Large intestine (tissue), 3 donors: ENCODE measurements at regions not wholly inside any gene's neighbourhood (a gene's known extent, or its start where the extent isn't known, plus 50 kb on each side); places are given as distances from the start of the nearest gene placed in this dataset.

Experiments
- DNase-seq, 2 donors: peaks; one replicate each; pipeline versions ENCODE4 v3.0.0 to v3.0.0-alpha.2; 2013
- H3K27ac ChIP-seq: one replicate; pipeline ENCODE4 v1.5.1; 2013; ENCODE audit warnings: low read length
- H3K27me3 ChIP-seq: 2 replicates; pipeline ENCODE4 v1.6.1; 2013; ENCODE audit warnings: low read length; ENCODE audit not compliant: control insufficient read depth, insufficient read depth
- H3K36me3 ChIP-seq: 2 replicates; pipeline ENCODE4 v1.6.1; 2013; ENCODE audit warnings: low read length; ENCODE audit not compliant: control insufficient read depth, insufficient read depth
- H3K4me1 ChIP-seq: one replicate; pipeline ENCODE4 v1.6.1; 2013; ENCODE audit warnings: low read length; ENCODE audit not compliant: control insufficient read depth, insufficient read depth
- H3K4me3 ChIP-seq: one replicate; pipeline ENCODE4 v1.5.1; 2013; ENCODE audit warnings: low read length
- H3K9me3 ChIP-seq: one replicate; pipeline ENCODE4 v1.6.1; 2013; ENCODE audit warnings: mild to moderate bottlenecking, low read depth, low read length, moderate library complexity; ENCODE audit not compliant: control insufficient read depth
- WGBS: methylation state at CpG from one replicate; pipeline ENCODE4 v1.1.5; 2013; ENCODE audit warnings: low lambda C conversion rate; ENCODE audit not compliant: insufficient coverage; 5-methylcytosine and 5-hydroxymethylcytosine counted together

- Histone ChIP-seq H3K36me3 (no peaks in the 10 kb centered on the region), H3K27me3 (no peaks in the 10 kb centered on the region), H3K9me3 (no peaks in the 10 kb centered on the region), H3K4me3 (no peak overlapping the region), H3K4me1 (peaks cover 8% of the 10 kb centered on the region), H3K27ac (peak overlapping the region; percentile 4)
- WGBS = 79% methylated on average over 2 of the region's 11 CpGs
- peak; percentile 20 to 71 for DNase-seq
Measured at GRCh38 chr1:233473549-233474204, 140.2 kb upstream of the KCNK1 start.

- no peak for DNase-seq
- Histone ChIP-seq H3K4me3 (no peak overlapping the region), H3K27ac (no peak overlapping the region), H3K9me3 (no peaks in the 10 kb centered on the region), H3K27me3 (no peaks in the 10 kb centered on the region), H3K4me1 (peaks cover 8% of the 10 kb centered on the region), H3K36me3 (no peaks in the 10 kb centered on the region)
Measured at GRCh38 chr1:233477359-233477758, 136.5 kb upstream of the KCNK1 start.

GRCh38 chr1:233478611-233479010, 135.3 kb upstream of the KCNK1 start:
- Histone ChIP-seq H3K27ac (no peak overlapping the region), H3K4me1 (peaks cover 7% of the 10 kb centered on the region), H3K4me3 (no peak overlapping the region), H3K9me3 (no peaks in the 10 kb centered on the region), H3K36me3 (no peaks in the 10 kb centered on the region), H3K27me3 (no peaks in the 10 kb centered on the region)
- no CpG with 5 or more reads among the region's 2 CpGs for WGBS
- DNase-seq = no peak

- DNase-seq = peak in 1 of 2 donors; percentile 37
- no peaks in the 10 kb centered on the region for H3K27me3 ChIP-seq
- H3K27ac ChIP-seq = no peak overlapping the region
- peaks cover under 1% of the 10 kb centered on the region for H3K4me1 ChIP-seq
- no CpG with 5 or more reads among the region's 4 CpGs for WGBS
- H3K9me3 ChIP-seq = no peaks in the 10 kb centered on the region
- H3K4me3 ChIP-seq = no peak overlapping the region
- no peaks in the 10 kb centered on the region for H3K36me3 ChIP-seq
Measured at GRCh38 chr1:233479110-233479890, 134.6 kb upstream of the KCNK1 start.

GRCh38 chr1:233480198-233480597, 133.7 kb upstream of the KCNK1 start:
- Histone ChIP-seq H3K4me1 (no peaks in the 10 kb centered on the region), H3K27ac (no peak overlapping the region), H3K27me3 (no peaks in the 10 kb centered on the region), H3K4me3 (no peak overlapping the region), H3K9me3 (no peaks in the 10 kb centered on the region), H3K36me3 (no peaks in the 10 kb centered on the region)
- DNase-seq = no peak
- 86% methylated on average over 1 of the region's 7 CpGs for WGBS

GRCh38 chr1:233482388-233482787, 131.5 kb upstream of the KCNK1 start:
- no CpG with 5 or more reads among the region's 3 CpGs for WGBS
- Histone ChIP-seq H3K4me3 (no peak overlapping the region), H3K9me3 (no peaks in the 10 kb centered on the region)

GRCh38 chr1:233485385-233485784, 128.5 kb upstream of the KCNK1 start:
- no peaks in the 10 kb centered on the region for H3K9me3 ChIP-seq
- DNase-seq = no peak
- H3K27ac ChIP-seq = no peak overlapping the region
- no peaks in the 10 kb centered on the region for H3K4me1 ChIP-seq
- no peaks in the 10 kb centered on the region for H3K27me3 ChIP-seq
- no peak overlapping the region for H3K4me3 ChIP-seq
- no peaks in the 10 kb centered on the region for H3K36me3 ChIP-seq

More at GRCh38 chr1:233482388-233482787, 131.5 kb upstream of the KCNK1 start:
- DNase-seq = no peak
- Histone ChIP-seq H3K4me1 (no peaks in the 10 kb centered on the region), H3K27ac (no peak overlapping the region), H3K36me3 (no peaks in the 10 kb centered on the region), H3K27me3 (no peaks in the 10 kb centered on the region)

- WGBS = 50% methylated on average over 2 of the region's 3 CpGs
- H3K4me1 ChIP-seq = no peaks in the 10 kb centered on the region
- H3K27ac ChIP-seq = no peak overlapping the region
- no peaks in the 10 kb centered on the region for H3K36me3 ChIP-seq
- H3K27me3 ChIP-seq = no peaks in the 10 kb centered on the region
- no peak for DNase-seq
- H3K9me3 ChIP-seq = no peaks in the 10 kb centered on the region
- no peak overlapping the region for H3K4me3 ChIP-seq
Measured at GRCh38 chr1:233485809-233486398, 128.0 kb upstream of the KCNK1 start.

GRCh38 chr1:233487408-233487807, 126.5 kb upstream of the KCNK1 start:
- DNase-seq = no peak
- H3K9me3 ChIP-seq = no peaks in the 10 kb centered on the region
- H3K27ac ChIP-seq = no peak overlapping the region
- no peaks in the 10 kb centered on the region for H3K4me1 ChIP-seq
- H3K36me3 ChIP-seq = no peaks in the 10 kb centered on the region
- H3K27me3 ChIP-seq = peaks cover 2% of the 10 kb centered on the region
- H3K4me3 ChIP-seq = no peak overlapping the region

GRCh38 chr1:233489411-233489810, 124.5 kb upstream of the KCNK1 start:
- 100% methylated on average over 1 of the region's 4 CpGs for WGBS
- Histone ChIP-seq H3K9me3 (no peaks in the 10 kb centered on the region), H3K27ac (no peak overlapping the region), H3K4me3 (no peak overlapping the region), H3K36me3 (no peaks in the 10 kb centered on the region), H3K4me1 (no peaks in the 10 kb centered on the region), H3K27me3 (peaks cover 2% of the 10 kb centered on the region)
- no peak for DNase-seq
